ENCODE measurements at regions not wholly inside any gene's neighbourhood (a gene's known extent, or its start where the extent isn't known, plus 50 kb on each side); places are given as distances from the start of the nearest gene placed in this dataset.

- H3K9me3 Mint-ChIP-seq = peaks cover 19% of the 10 kb centered on the region
- no peak overlapping the region for H3K27ac Mint-ChIP-seq
- peaks cover 10% of the 10 kb centered on the region for H3K4me1 Mint-ChIP-seq
- no peak for TF ChIP-seq CTCF (IDR thresholded peaks at IDR 0.05; ENCODE audit: unreplicated experiment in 3 of 3)
- no peaks in the 10 kb centered on the region for H3K27me3 Mint-ChIP-seq (ENCODE audit: low read depth)
- H3K4me3 Mint-ChIP-seq = no peak overlapping the region
- peaks cover 8% of the 10 kb centered on the region for H3K36me3 Mint-ChIP-seq (ENCODE audit: low read depth)
Measured at GRCh38 chr1:221200464-221200863, 321.2 kb downstream of the HLX start.

DNA sequence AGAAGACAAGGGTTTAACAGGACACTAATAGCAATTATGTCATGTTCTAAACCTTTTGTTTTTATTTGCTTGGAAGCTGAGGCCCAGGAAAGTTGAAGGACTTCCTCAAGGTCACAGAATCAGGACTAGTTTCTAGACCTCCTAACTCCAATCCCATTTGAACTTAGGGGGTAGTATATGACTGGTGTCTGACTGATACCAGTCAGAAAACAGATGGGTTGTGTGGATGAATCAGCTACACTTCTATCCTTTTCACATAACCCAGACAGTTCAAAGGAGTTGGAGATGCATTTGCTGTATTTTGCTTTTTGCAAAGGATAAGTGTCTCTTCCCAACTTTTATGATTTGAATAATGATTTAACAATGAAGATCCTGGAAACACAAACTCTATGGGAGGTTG lies 322.5 kb downstream of the HLX start:
- no peak overlapping the region for H3K4me3 Mint-ChIP-seq
- peaks cover 8% of the 10 kb centered on the region for H3K9me3 Mint-ChIP-seq
- H3K4me1 Mint-ChIP-seq = peaks cover 10% of the 10 kb centered on the region
- H3K27me3 Mint-ChIP-seq (ENCODE audit: low read depth) = no peaks in the 10 kb centered on the region
- no peak for TF ChIP-seq CTCF (IDR thresholded peaks at IDR 0.05; ENCODE audit: unreplicated experiment in 3 of 3)
- peaks cover 5% of the 10 kb centered on the region for H3K36me3 Mint-ChIP-seq (ENCODE audit: low read depth)
- no peak overlapping the region for H3K27ac Mint-ChIP-seq

DNA sequence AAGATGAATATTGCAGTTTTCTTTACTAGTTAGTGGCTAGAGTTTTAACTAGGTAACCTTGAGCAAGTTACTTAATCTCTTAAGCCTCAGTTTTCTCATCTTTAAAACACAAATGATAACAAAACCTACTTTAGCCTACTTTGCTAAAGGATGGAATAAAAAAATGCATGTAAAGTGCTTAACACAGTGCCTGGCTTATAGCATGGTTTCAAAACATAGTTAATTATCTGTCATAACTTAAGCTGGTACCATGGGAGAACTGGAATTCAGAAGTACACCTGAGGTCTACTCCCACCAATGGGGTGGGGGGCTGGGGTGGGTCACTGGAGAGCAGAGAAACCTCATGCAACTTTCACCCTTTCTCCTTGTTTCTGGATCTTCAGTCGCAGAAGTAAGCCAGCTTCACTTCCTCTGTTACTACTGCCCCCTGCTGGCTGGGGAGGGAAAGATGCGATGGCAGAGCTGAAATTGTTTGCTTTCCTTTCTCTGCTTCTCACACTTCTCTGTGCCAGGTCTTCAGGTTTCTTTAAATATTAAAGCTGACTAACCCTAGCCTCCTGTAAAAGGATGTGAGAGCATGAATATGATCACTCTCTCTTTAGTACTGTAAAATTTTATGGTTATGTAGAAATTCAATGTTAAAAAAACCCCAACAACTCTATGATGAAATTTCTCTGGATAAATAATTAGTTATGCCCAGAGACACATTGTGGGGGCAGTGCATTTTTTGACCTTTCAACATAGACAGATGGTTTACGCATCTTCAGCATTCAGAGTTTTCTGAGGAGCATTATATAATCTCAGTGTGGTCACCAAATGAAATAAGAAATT lies 324.2 kb downstream of the HLX start:
- H3K27me3 Mint-ChIP-seq (ENCODE audit: low read depth) = no peaks in the 10 kb centered on the region
- peaks cover under 1% of the 10 kb centered on the region for H3K36me3 Mint-ChIP-seq (ENCODE audit: low read depth)
- peaks cover 4% of the 10 kb centered on the region for H3K9me3 Mint-ChIP-seq
- peak; percentile 76 to 87 (median 83) for TF ChIP-seq CTCF (IDR thresholded peaks at IDR 0.05; ENCODE audit: unreplicated experiment in 3 of 3)
- H3K4me1 Mint-ChIP-seq = peaks cover 10% of the 10 kb centered on the region
- no peak overlapping the region for H3K4me3 Mint-ChIP-seq
- H3K27ac Mint-ChIP-seq = no peak overlapping the region

- no peaks in the 10 kb centered on the region for H3K27me3 Mint-ChIP-seq (ENCODE audit: low read depth)
- no peak overlapping the region for H3K4me3 Mint-ChIP-seq
- no peak overlapping the region for H3K27ac Mint-ChIP-seq
Measured at GRCh38 chr1:221204055-221204833, 325.0 kb downstream of the HLX start.

DNA sequence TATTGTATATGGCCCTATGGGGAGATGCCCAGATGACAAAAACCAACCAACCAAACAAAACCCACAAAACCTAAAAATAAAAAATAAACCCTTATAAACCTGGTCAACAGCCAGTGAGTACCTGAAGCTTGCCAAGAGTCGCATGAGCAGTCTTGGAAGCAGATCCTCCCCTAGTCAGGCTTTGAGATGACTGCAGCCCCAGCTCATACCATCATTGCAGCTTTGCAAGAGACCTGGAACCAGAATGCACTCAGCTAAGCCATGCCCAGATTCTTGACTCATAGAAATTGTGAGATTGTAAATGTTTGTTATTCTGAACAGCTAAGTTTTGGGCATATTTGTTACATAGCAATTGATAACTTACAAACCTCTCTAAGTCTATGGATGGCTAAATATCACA lies 326.8 kb downstream of the HLX start:
- Mint-ChIP-seq H3K27ac (no peak overlapping the region), H3K9me3 (peaks cover 16% of the 10 kb centered on the region), H3K4me1 (peaks cover 10% of the 10 kb centered on the region), H3K4me3 (no peak overlapping the region), H3K36me3 (ENCODE audit: low read depth) (no peaks in the 10 kb centered on the region), H3K27me3 (ENCODE audit: low read depth) (no peaks in the 10 kb centered on the region)
- no peak for TF ChIP-seq CTCF (IDR thresholded peaks at IDR 0.05; ENCODE audit: unreplicated experiment in 3 of 3)

More at GRCh38 chr1:221204055-221204833, 325.0 kb downstream of the HLX start:
- Mint-ChIP-seq H3K9me3 (peaks cover 8% of the 10 kb centered on the region), H3K36me3 (ENCODE audit: low read depth) (no peaks in the 10 kb centered on the region), H3K4me1 (peaks cover 10% of the 10 kb centered on the region)
- TF ChIP-seq CTCF (IDR thresholded peaks at IDR 0.05; ENCODE audit: unreplicated experiment in 3 of 3) = no peak

Data from nephron (organoid).